ES-I3 (cell line): ENCODE measurements at regions not wholly inside any gene's neighbourhood (a gene's known extent, or its start where the extent isn't known, plus 50 kb on each side); places are given as distances from the start of the nearest gene placed in this dataset.

ENCODE experiments used
- H3K36me3 ChIP-seq: 2 replicates; pipeline ENCODE4 v1.6.1; 2013; ENCODE audit warnings: mild to moderate bottlenecking, low read length, control low read depth, moderate library complexity; ENCODE audit not compliant: insufficient read depth
- H3K4me1 ChIP-seq: 2 replicates; pipeline ENCODE4 v1.6.1; 2013; ENCODE audit warnings: mild to moderate bottlenecking, control low read depth, low read length; ENCODE audit not compliant: insufficient read depth
- H3K9ac ChIP-seq: 2 replicates; pipeline ENCODE4 v1.6.1; 2013; ENCODE audit warnings: low read depth, mild to moderate bottlenecking, low read length, moderate library complexity
- H3K9me3 ChIP-seq: 2 replicates; pipeline ENCODE4 v1.6.1; 2013; ENCODE audit warnings: mild to moderate bottlenecking, low read length, moderate library complexity; ENCODE audit not compliant: control insufficient read depth, insufficient read depth

GRCh38 chr16:80203821-80204220 is 337.0 kb upstream of the DYNLRB2 start:
- no peaks in the 10 kb centered on the region for H3K9me3 ChIP-seq
- no peak overlapping the region for H3K9ac ChIP-seq
- H3K4me1 ChIP-seq: no peaks in the 10 kb centered on the region
- no peaks in the 10 kb centered on the region for H3K36me3 ChIP-seq

GRCh38 chr16:80202831-80203413 is 337.9 kb upstream of the DYNLRB2 start:
- Histone ChIP-seq H3K9me3 (no peaks in the 10 kb centered on the region), H3K36me3 (no peaks in the 10 kb centered on the region), H3K9ac (no peak overlapping the region), H3K4me1 (no peaks in the 10 kb centered on the region)

GRCh38 chr16:80200079-80200478 is 340.7 kb upstream of the DYNLRB2 start:
- H3K4me1 ChIP-seq: no peaks in the 10 kb centered on the region
- no peaks in the 10 kb centered on the region for H3K36me3 ChIP-seq
- H3K9ac ChIP-seq: no peak overlapping the region
- no peaks in the 10 kb centered on the region for H3K9me3 ChIP-seq

- Histone ChIP-seq H3K9ac (no peak overlapping the region), H3K4me1 (no peaks in the 10 kb centered on the region), H3K9me3 (no peaks in the 10 kb centered on the region), H3K36me3 (no peaks in the 10 kb centered on the region)
Observed at GRCh38 chr16:80199614-80200013, 341.2 kb upstream of the DYNLRB2 start.

GRCh38 chr16:80198311-80199299 is 342.2 kb upstream of the DYNLRB2 start:
- H3K9ac ChIP-seq: no peak overlapping the region
- no peaks in the 10 kb centered on the region for H3K36me3 ChIP-seq

GRCh38 chr16:80197741-80198201 is 343.0 kb upstream of the DYNLRB2 start:
- H3K9ac ChIP-seq: no peak overlapping the region
- no peaks in the 10 kb centered on the region for H3K4me1 ChIP-seq
- H3K9me3 ChIP-seq: no peaks in the 10 kb centered on the region
- H3K36me3 ChIP-seq: no peaks in the 10 kb centered on the region

More at GRCh38 chr16:80198311-80199299, 342.2 kb upstream of the DYNLRB2 start:
- Histone ChIP-seq H3K4me1 (no peaks in the 10 kb centered on the region), H3K9me3 (no peaks in the 10 kb centered on the region)

- Histone ChIP-seq H3K9me3 (no peaks in the 10 kb centered on the region), H3K4me1 (no peaks in the 10 kb centered on the region), H3K9ac (no peak overlapping the region), H3K36me3 (no peaks in the 10 kb centered on the region)
Observed at GRCh38 chr16:80191928-80192327, 348.9 kb upstream of the DYNLRB2 start.

GRCh38 chr16:80189476-80190175 is 351.2 kb upstream of the DYNLRB2 start:
- no peaks in the 10 kb centered on the region for H3K36me3 ChIP-seq
- H3K4me1 ChIP-seq: no peaks in the 10 kb centered on the region
- H3K9me3 ChIP-seq: no peaks in the 10 kb centered on the region
- H3K9ac ChIP-seq: no peak overlapping the region

- Histone ChIP-seq H3K9me3 (no peaks in the 10 kb centered on the region), H3K36me3 (no peaks in the 10 kb centered on the region), H3K9ac (no peak overlapping the region), H3K4me1 (no peaks in the 10 kb centered on the region)
Observed at GRCh38 chr16:80176114-80176513, 364.7 kb upstream of the DYNLRB2 start.

- Histone ChIP-seq H3K4me1 (no peaks in the 10 kb centered on the region), H3K36me3 (no peaks in the 10 kb centered on the region), H3K9ac (no peak overlapping the region), H3K9me3 (no peaks in the 10 kb centered on the region)
Observed at GRCh38 chr16:80175011-80175410, 365.8 kb upstream of the DYNLRB2 start.

- Histone ChIP-seq H3K4me1 (no peaks in the 10 kb centered on the region), H3K9ac (no peak overlapping the region), H3K36me3 (no peaks in the 10 kb centered on the region), H3K9me3 (no peaks in the 10 kb centered on the region)
Observed at GRCh38 chr16:80174416-80174815, 366.4 kb upstream of the DYNLRB2 start.

- no peak overlapping the region for H3K9ac ChIP-seq
- H3K9me3 ChIP-seq: no peaks in the 10 kb centered on the region
- no peaks in the 10 kb centered on the region for H3K36me3 ChIP-seq
- H3K4me1 ChIP-seq: no peaks in the 10 kb centered on the region
Observed at GRCh38 chr16:80171746-80172145, 369.0 kb upstream of the DYNLRB2 start.

- H3K4me1 ChIP-seq: no peaks in the 10 kb centered on the region
- H3K36me3 ChIP-seq: no peaks in the 10 kb centered on the region
- H3K9me3 ChIP-seq: no peaks in the 10 kb centered on the region
- no peak overlapping the region for H3K9ac ChIP-seq
Observed at GRCh38 chr16:80171199-80171598, 369.6 kb upstream of the DYNLRB2 start.

GRCh38 chr16:80167657-80168390 is 373.0 kb upstream of the DYNLRB2 start:
- H3K36me3 ChIP-seq: no peaks in the 10 kb centered on the region
- no peak overlapping the region for H3K9ac ChIP-seq
- no peaks in the 10 kb centered on the region for H3K9me3 ChIP-seq
- no peaks in the 10 kb centered on the region for H3K4me1 ChIP-seq
